ENCODE measurements at regions not wholly inside any gene's neighbourhood (a gene's known extent, or its start where the extent isn't known, plus 50 kb on each side); places are given as distances from the start of the nearest gene placed in this dataset.

DNA sequence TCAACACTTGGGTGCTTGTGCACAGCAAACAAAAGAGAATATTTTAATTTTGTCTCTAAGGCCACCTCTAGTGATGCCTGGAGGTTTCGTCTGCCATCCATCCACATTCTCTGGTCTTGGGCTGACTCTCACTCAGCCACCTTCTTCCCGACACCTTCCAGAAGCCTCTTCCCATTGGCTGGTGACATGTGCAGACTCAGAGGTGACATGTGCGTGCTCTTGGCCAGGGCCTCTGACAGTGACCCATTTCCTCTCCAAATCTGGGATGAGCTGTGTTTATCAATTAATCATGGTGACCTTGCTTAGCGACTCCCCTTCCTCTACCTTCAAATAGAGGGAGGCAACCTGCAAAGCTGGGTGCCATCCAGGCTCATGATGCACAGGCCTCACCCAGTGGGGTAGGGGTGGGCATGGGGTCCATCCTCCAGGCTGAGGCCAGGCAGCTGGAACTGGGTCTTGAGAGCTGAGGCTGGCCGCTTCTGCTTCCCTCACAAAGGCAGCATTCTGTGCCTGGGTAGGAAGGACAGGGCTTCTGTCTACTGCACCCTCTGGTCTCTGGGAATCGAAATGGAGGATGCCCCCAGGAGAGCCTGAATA is 91.8 kb downstream of the DHCR7 start:
- no peak for DNase-seq

DNA sequence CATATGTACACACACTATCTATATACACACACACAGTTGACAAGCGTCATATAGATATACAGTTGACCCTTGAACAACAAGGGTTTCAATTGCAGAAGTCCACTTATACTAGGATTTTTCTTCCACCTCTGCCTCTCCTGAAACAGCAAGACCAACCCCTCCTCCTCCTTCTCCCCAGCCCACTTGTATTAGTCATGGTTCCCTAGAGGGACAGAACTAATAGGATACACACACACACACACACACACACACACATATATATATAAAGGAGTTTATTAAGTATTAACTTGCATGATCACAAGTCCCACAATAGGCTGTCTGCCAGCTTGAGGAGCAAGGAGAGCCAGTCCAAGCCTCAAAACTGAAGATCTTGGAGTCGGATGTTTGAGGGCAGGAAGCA is 92.9 kb downstream of the DHCR7 start:
- DNase-seq = no peak

DNA sequence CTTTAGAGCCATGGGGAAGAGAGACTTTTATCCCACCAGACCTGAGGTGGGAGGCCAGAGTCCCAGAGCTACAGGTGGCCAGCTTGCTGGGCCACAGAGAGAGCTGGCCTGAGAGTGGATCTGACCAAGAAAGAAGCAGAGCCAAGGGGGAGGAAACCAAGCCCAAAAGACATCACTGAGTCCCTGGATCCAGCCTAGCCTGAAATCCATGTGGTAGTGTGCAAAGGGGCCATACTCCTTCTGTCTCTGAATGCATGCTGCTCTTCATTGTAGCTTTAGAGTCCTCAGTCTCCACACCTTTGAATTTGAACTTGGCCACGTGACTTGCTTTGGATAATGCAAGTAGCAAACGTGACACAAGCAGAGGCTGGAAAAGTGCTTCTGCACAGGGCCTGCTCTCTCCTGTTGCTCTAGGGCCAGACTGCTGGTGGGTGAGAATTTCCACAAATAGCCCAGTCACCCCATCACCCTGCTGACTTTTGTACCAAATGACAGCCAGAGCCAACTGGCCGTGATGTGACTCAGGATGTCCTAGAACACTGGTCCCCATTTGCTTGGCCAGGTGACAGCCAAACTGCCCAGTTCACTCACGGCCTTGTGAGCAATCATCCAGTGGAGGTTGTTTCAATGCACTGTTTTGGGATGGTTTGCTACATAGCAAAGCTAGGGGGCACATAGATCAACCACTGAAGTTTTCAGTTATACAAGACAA is 93.6 kb downstream of the DHCR7 start:
- DNase-seq = no peak

DNA sequence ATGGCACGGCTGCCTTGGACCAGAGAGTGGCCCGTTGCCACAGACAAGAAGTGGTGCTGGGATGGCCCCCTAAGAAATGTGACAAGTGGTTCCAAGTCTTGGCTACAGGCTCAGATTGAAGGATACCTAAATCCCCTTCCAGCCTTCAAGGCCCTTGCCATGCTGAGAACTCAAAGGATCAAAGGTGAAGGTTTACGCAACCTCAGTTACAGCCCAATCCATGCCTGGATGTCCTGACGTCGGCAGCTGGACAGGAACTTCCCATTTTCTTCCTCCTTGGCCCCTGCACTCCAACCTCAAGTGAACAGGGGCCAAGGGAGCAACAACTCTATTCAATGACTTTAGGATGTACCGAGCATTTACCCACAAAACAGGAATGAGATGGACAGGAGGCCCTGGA is 95.4 kb downstream of the DHCR7 start:
- DNase-seq = no peak

DNA sequence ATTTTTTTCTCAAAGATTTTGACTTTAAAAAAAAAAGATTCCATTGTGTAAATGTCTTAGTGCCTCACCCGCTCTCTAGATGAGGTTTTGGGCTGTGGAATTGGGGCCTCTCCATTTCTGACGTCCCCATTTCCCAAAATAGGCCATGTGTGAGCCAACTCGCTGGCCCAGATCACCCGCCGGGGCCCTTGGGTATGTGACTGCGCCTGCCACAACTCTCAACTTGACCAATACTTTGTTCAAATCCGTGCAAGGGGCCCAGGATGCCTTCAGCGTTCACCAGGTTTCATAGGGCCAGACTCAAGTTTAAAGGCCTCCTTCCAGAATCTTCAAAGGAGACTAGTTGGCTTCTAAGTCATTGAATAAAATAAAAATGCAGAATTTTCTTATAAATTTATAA is 96.0 kb downstream of the DHCR7 start:
- DNase-seq = no peak

DNA sequence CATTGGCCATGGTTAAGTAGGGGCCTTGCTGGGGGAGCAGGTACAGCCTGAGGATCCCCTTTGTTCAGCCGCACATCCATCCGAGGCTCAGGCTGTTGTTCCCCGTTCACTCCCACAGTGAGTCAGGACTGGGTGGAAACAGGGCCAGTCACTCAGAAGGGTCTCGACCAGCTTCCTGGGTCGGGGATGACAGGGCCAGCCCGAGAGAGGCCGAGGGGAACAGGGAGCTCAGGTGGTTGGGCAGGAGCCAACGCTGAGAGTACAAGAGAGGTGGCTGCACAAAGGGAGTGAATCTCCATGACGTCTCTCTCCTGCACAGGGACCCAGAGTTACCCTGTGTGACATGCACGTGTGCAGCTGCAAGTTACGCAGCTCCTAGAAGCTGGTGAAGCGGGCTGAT is 97.2 kb upstream of the SHANK2 start:
- no peak for DNase-seq

DNA sequence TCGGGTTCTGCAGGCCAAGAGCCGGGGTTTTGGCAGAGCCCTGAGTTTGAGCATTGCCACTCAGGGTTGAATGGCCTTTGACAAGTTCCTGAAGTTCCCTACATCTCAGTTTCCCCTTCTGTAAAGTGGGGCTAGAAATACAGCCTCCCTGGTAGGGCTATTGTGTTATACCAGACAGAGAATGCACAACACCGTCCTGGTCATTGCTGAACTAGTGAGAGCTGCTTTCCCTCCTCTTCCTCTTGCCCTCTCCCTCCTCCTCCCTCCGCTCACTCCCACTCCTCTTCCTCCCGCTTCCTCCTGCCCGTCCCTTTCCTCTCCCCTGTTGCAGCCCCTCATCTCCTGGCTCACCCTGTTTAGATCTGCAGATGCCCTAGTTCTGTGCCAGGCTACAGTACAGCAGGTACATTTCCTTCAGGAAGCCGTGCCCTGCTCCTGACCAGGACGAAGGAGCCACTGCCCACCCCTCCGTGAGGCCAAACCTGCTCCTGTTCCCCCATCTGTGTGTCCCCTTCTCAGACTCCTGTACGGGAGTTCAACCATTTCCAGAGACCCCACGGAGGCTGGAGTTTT is 91.5 kb upstream of the SHANK2 start:
- DNase-seq = no peak

DNA sequence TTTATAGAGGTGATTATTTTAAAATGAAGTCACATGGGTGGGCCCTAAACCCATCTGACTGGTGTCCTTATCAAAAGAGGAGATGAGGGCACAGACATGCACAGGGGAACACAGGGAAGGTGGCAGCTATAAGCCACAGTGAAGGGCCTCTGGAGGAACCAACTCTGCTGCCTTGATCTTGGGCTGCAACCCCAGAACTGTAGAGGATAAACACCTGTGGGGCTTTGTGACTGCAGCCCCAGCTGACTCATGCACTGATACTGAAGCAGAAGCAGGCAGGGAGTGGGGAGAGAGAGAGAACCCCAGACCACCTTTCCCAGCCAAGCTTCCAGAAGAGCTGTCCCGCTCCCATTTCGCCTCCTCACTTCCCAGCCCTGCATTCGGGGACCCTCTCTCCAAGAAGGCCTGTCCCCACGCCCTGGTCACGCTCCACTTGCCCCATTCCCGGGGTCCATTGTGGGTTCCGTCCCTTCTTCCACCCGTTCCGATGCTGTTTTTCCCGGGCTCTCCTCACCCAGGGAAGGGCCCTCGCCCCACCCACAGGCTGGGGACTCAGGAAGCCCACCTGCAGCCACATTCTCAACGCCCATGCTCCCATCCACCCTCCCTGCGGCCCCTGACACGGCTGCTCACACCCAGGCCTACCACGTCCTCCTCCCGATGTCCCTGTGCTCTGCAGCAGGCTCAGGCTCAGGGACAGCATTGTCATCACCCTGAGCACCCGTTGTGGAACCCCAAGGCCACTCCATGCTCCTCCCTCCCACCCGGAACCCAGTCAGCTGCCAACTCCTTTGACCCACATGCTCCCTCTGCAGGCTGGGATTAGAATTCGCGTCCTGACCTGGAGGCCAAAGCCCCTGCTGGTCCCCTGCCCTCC is 90.8 kb upstream of the SHANK2 start:
- peak; percentile 55 for DNase-seq

DNA sequence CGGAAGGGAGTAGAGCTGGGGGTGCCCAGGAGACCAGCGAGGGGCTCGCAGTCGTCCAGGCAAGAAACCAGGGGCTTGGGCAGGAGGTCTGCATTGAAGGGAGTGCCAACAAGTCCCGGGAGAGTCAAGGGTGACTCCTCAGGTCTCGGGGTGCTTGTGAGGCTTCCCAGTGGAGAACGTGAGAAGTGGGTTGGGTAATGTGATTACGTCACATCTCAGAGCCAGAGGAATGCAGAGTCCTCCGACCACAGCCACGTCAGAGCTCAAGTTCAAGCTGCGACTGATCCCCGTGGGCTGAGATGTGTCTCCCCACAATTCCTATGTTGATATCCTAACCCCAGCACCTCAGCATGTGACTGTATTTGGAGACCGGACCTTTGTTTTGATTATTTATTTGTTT is 89.7 kb upstream of the SHANK2 start:
- DNase-seq = no peak

DNA sequence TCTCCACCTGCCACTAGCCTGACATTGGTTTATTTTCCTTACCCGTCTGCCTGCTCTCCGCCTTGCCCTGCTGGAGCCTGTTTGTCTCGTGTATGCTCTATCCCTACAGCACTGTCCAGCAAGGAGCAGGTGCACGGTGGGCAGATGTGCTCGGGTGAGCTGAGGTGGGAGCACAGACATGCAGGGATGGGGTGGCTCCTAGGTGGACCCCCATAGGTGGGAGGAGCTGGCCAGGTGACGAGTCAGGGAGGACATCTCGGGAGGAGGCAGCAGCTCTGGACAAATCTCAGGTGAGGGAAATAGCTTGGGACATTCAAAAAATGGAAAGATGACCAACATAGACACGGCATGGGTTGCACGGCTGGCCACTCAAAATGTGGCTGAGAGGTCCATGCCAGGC is 89.2 kb upstream of the SHANK2 start:
- DNase-seq = no peak

DNA sequence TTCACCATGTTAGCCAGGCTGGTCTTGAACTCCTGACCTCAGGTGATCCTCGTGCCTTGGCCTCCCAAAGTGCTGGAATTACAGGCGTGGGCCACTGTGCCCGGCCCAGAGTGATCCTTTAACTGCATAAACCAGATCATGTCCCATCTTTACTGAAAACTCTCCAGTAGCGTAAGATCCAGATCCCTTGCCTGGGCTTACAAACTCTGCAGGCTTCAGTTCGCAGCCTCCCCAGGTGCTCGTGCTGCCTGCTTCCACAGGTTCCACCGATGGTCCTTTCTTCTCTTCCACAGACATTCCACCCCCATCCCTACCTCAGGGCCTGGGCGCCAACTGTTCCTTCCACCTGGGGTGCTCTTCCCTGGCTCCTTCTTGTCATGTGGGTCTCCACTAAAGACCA is 88.8 kb upstream of the SHANK2 start:
- no peak for DNase-seq

DNA sequence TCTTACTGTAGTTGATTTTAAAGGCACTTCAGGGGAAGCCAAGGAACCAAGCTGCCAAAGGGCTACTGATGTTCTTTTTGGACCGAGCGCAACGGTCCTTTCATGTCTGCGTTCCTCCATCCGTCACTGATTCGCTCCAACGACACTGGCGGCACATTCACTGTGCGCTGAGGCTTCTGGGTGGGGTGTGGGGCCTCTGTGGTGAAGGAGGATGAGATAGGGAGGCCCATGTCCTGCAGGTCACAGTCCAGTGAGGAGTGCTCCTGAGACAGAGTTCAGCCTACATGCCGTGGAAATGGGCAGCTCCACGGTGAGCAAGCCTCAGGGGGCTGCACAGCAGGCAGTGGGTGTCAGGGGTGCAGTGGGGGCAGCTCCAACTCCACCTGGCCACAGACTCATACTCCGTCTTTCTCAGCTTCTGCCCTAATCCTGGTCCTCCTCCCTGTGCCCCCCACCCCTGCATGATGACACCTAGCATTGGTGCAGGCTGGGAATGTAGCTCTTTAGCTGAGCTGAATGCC is 87.8 kb upstream of the SHANK2 start:
- no peak for DNase-seq

DNA sequence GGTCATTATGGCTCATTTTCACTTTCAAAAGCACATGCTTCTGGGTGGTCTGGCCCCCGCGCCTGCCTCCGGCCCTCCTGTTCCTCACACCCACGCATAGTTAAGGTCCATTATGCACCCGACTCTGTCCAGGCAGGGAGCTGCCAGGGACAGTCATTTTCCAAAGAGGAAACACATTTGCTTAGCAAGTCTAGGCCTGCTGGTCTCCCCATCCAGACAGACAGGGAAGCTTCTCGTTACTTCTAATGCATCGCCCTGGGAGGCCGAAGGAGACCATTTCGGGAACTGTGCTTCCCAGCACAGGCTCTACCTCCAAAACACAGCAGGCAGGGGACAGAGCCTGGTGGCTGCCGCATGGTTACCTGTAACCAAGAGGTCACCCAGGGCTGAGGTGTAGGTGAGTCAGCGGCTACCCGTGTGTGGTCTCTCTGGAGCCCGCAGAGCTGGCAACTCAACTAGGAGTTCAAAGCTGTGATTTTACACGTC is 87.1 kb upstream of the SHANK2 start:
- no peak for DNase-seq

DNA sequence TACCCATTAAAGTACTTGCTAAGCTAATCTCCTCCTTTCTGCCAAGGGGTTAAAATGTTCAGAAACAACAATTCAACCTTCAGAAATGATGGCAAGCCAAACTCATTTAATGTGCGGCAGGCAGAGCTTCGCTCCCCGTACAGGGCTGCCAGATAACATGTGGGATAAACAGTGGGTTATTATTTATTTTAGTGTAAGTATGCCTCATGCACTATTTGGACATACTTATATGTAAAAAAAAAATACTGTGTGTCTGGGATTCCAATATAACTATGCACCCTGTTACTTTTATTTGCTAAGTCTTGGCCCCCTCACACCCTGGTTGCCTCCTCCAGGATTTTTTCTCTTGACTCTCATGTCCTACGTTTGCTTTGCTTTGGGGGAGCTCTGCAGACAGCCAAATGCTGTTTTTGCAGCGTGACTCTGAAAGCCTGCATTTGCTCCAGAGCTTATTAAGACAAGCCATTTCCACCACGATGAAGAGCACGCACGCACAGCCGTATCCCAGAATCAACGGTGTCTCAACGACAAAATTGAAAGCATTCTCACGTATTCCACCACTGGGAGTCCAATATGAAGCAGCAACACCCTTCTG is 86.5 kb upstream of the SHANK2 start:
- no peak for DNase-seq

DNA sequence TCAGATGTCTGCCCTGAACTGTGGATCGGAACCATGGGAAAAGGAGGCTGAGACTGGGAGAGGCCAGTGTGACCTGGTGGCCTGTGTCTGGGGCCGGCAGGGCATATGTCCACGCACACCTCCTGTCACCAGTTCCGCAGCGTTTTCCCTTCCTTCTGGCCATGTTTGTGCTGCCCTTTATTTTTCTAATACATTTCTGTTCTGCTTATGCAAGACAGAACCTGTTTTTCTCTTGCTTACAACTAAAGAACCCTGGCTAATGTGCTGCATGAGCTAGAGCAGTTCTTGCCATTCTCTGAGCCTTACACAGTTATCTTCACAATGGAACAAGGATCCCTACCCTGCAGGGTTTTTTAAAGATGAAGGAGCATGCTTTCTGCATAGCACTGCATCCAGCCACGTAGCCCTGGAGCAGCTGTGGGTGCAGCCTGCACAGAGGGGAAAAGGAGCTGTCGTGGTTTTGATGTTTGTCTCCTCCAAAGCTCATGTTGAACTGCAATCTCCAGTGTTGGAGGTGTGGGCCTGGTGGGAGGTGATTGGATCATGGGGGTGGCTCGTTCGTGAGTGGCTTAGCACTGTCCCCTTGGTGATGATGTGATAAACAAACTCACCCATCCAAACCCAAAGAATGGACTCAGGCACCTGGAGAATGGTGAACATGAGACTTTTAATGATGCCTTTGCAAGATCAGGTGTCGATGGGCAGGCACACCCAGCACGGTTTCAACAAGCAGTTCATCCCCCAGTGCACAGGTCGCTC is 84.8 kb upstream of the SHANK2 start:
- no peak for DNase-seq

DNA sequence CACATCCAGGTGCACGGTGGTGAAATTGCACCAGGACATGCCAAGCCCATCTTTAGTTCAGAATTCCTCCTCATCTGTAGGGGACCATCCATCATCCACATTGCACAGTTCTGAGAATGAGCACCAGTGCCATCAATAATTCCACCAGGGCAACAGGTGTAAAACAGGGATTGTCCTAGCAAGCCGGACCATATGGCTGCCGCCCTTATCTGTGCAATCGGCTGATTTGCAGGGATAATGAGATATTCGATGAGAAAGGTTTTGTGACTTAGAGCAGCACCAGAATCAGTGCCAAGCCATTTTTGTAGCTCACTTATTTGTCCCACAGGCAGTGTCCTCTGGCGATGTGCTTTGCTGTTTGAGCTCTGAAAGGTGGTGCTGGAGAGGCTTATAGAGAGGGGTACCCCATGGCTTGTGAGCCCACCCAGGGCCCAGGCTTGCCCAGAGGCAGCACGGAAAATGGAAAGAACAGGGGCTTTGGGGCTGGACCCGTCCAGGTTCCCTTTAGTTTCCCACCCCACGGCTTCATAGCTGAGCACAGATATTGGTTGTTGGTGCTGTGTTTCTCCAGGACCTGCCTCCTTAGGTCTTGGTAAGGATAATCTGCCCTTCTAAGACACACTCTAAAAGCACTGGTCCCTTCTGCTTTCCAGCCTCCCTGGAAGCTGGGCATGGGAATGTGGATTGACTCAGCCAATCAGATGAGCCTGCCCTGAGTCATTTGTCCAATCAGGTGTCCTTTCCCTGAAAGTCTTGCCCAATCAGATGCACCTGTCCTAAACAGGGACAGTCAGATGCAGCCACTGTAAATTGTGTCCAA is 84.0 kb upstream of the SHANK2 start:
- no peak for DNase-seq

DNA sequence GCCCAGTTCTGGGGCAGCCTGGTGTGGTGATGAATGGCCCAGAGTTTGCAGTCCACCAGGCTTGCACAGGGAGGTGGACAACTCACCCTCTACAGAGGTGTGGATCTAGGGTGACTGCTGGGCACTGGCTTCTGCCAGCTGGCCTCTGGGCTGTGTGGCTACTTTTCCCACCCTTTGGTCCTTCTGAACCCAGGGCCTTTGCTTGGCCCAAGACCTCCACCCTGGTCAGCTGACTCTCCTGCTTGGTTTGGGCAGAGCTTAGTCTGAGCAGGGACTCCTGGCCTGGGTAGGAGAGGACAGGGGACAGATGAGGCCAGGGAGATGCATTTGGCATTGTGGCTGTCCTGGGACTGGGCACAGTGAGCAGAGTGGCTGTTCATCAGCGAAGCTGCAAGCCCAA is 83.0 kb upstream of the SHANK2 start:
- no peak for DNase-seq

DNA sequence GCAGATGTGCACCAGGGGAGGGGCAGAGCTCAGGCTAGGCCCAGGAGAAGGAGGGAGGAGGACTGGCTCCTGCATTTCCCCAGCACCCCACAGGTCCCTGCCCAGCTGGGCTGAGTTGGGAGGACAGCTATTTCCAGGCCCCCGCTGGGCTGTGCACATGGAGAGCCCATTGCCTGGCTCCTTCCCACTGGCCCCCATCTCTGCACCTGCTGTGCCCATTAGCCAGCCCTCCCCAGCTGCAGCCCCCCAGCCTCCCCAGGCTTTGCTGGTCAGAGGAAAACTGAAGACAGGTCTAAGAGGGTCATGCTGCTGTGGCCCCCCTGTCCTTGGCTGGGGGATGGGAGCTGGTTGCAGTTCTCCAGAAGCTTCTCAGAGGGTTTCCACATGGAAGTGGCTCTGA is 81.8 kb upstream of the SHANK2 start:
- no peak for DNase-seq

DNA sequence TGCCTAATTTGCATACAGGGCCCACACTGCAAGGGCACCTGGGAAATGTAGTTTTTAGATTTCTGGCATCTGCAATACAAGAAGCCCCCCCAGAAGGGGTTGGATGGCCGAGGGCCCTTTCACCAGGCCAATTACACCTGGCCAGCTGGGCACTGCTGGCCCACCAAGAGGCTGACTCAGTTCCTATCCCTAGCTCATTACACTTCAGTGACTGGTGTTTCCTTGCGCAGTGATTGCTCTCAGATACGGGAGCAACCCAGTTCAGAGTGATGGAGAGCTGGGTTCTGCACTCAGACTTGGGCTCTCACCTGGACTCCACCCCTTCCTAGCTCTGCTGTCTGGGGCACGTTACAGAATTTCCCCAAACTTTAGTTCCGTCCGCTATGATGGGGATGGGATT is 81.1 kb upstream of the SHANK2 start:
- no peak for DNase-seq

DNA sequence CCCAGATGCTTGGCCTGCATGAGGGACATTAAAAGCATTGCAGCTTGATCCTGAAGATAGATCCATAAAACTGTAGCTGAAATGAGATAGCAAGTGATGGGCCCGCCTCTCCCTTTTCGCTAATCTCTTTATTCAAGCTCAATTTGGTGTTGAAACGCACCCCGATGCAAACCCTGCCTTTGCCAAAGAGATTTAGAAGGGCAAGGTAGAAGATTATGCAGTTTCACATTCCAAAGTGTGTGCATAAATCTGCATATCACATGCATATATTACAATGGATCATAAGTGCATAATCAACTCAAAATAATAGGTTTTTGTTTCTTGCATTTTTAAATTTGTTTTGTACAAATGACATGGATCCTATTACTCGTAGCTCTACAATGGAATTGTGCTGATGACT is 80.1 kb upstream of the SHANK2 start:
- DNase-seq = no peak

DNA sequence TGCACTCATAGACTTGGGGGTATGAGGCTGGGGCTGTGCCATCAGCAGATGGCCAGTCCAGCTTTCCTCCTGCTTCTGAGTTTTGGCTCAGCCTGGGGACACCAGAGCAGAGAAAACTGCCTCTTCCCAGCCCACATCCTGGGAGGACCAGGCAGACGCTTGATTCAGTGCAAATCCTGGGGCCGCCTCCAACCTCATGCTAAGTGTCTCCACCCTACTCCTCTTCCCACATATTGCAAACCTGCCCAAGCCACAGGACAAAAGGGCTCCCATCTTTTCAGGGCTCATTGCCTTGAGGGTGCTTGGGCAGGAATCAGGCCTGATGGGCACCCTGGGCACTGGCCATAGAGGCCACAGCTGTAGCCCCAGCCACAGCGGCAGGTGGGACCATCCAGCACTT is 79.7 kb upstream of the SHANK2 start:
- DNase-seq = no peak

Measured in NCI-H1436 (cell line).